GM12878 (cell line): ENCODE measurements at regions not wholly inside any gene's neighbourhood (a gene's known extent, or its start where the extent isn't known, plus 50 kb on each side); places are given as distances from the start of the nearest gene placed in this dataset.

Experiments used
- ATAC-seq: fragments of 200-7000 bp; cut with Tn5 transposase; 3 replicates; pipeline ENCODE4 v1.9.1; 2020; ENCODE audit warnings: mild to moderate bottlenecking, moderate library complexity
- BruUV-seq: library from RNA; stranded (reverse); fragments of 400-500 nt; replicated peaks from 2 replicates; lab custom pipeline; 2021; lab: Mats Ljungman, UMichigan
- CTCF ChIA-PET: fragments of 300-600 bp; sonication (Branson Sonifier 250); formaldehyde crosslinking; extraction: SDS; loops from one replicate; lab custom pipeline; 2021; ENCODE audit warnings: inconsistent platforms; lab: Yijun Ruan, JAX
- POLR2A ChIA-PET: fragments of 350-600 bp; formaldehyde crosslinking; extraction: SDS; loops from one replicate; lab custom pipeline; 2021; ENCODE audit warnings: inconsistent platforms; lab: Charles Lee
- RAD21 ChIA-PET: fragments of 300-600 bp; sonication (Branson Sonifier 250); formaldehyde crosslinking; loops from one replicate; lab custom pipeline; 2023; ENCODE audit warnings: antibody characterized with exemption; ENCODE audit not compliant: unreplicated experiment; lab: Charles Lee
- SMC1A ChIA-PET: fragments of 300-600 bp; sonication (Branson Sonifier 250); formaldehyde crosslinking; loops from one replicate; lab custom pipeline; 2023; ENCODE audit not compliant: unreplicated experiment, uncharacterized antibody; lab: Charles Lee
- DNase-seq: peaks from one replicate; pipeline ENCODE4 v3.0.0-alpha.2; 2011; ENCODE audit warnings: low read depth, low spot score
- FAIRE-seq: peaks from 3 replicates; lab custom pipeline; 2011; peaks lifted over from hg19 to GRCh38; lab: Jason Lieb, UNC
- H2AFZ ChIP-seq: 2 replicates; pipeline ENCODE4 v1.6.0; 2011; ENCODE audit warnings: low read depth, low read length, control low read depth; ENCODE audit not compliant: control insufficient read depth
- H3K27ac ChIP-seq: 2 replicates; pipeline ENCODE4 v1.5.1; 2011; ENCODE audit warnings: control low read depth; ENCODE audit not compliant: control insufficient read depth, insufficient read depth
- H3K27me3 ChIP-seq, 2 experiments: replicated peaks in 1 of 2; 2 replicates each; pipeline versions ENCODE4 v1.6.0 to v1.6.1; 2011; ENCODE audit warnings: low read length in 1 of 2; ENCODE audit not compliant: control insufficient read depth in 2 of 2, insufficient read depth in 2 of 2
- H3K36me3 ChIP-seq, 2 experiments: 2 replicates each; pipeline ENCODE4 v1.5.1; 2011; ENCODE audit warnings: low read length in 1 of 2; ENCODE audit not compliant: control insufficient read depth in 2 of 2, insufficient read depth in 2 of 2
- H3K4me1 ChIP-seq: 2 replicates; pipeline ENCODE4 v1.6.1; 2011; ENCODE audit warnings: mild to moderate bottlenecking, low read length, moderate library complexity, mixed read lengths; ENCODE audit not compliant: control insufficient read depth, insufficient read depth
- H3K4me2 ChIP-seq: 2 replicates; pipeline ENCODE4 v1.6.0; 2011; ENCODE audit warnings: control low read depth; ENCODE audit not compliant: control insufficient read depth, insufficient read depth
- H3K4me3 ChIP-seq: fragments of 200-600 bp; sonication (generic); 2 replicates; pipeline ENCODE4 v1.5.1; 2016
- H3K79me2 ChIP-seq: 2 replicates; pipeline ENCODE4 v1.6.0; 2011; ENCODE audit warnings: low read length; ENCODE audit not compliant: control insufficient read depth, insufficient read depth
- H3K9ac ChIP-seq: 2 replicates; pipeline ENCODE4 v1.8.0; 2011; ENCODE audit warnings: low read length, control low read depth, mixed read lengths; ENCODE audit not compliant: control insufficient read depth, insufficient read depth
- H3K9me3 ChIP-seq: replicated peaks from 3 replicates; pipeline ENCODE4 v1.5.1; 2011; ENCODE audit warnings: mild to moderate bottlenecking, low read length; ENCODE audit not compliant: control insufficient read depth, insufficient read depth
- H4K20me1 ChIP-seq: 2 replicates; pipeline ENCODE4 v1.6.0; 2011; ENCODE audit not compliant: control insufficient read depth, insufficient read depth
- ESRRA ChIP-seq: IDR thresholded peaks from 2 replicates; pipeline ENCODE4 v1.6.1; 2012; ENCODE audit warnings: mild to moderate bottlenecking, low read length, improper control_type of control experiment
- ETV6 ChIP-seq, 2 experiments: fragments of 450-650 bp in 1 of 2; IDR thresholded peaks in 1 of 2; conservative IDR thresholded peaks in 1 of 2; 2 replicates each; pipeline ENCODE4 v1.6.1; 2014; ENCODE audit warnings: antibody characterized with exemption in 1 of 2, borderline replicate concordance in 1 of 2, low read depth in 1 of 2, mild to moderate bottlenecking in 1 of 2, moderate library complexity in 1 of 2
- KDM1A ChIP-seq: fragments of 200-600 bp; sonication (generic); IDR thresholded peaks from 2 replicates; pipeline ENCODE4 v1.6.1; 2016; ENCODE audit warnings: borderline replicate concordance
- NFXL1 ChIP-seq: fragments of 450-650 bp; IDR thresholded peaks from 2 replicates; pipeline ENCODE4 v1.6.1; 2017; ENCODE audit warnings: antibody characterized with exemption, mild to moderate bottlenecking, borderline replicate concordance
- PAX5 ChIP-seq: IDR thresholded peaks from 2 replicates; pipeline ENCODE4 v1.6.1; 2011; ENCODE audit warnings: low read depth, low read length, borderline replicate concordance
- RB1 ChIP-seq: fragments of 450-650 bp; formaldehyde crosslinking; IDR thresholded peaks from 2 replicates; pipeline ENCODE4 v1.6.1; 2017; ENCODE audit warnings: mild to moderate bottlenecking, borderline replicate concordance
- TARDBP ChIP-seq: IDR thresholded peaks from 2 replicates; pipeline ENCODE4 v1.6.1; 2016; ENCODE audit warnings: borderline replicate concordance
- YBX1 ChIP-seq: fragments of 450-650 bp; IDR thresholded peaks from 2 replicates; pipeline ENCODE4 v1.6.1; 2016; ENCODE audit warnings: antibody characterized with exemption
- WGBS: methylation state at CpG from one replicate; pipeline ENCODE4 v1.1.6; 2016; ENCODE audit warnings: low lambda C conversion rate; ENCODE audit not compliant: insufficient replicate concordance, insufficient coverage; ENCODE audit errors: missing lambda C conversion rate; 5-methylcytosine and 5-hydroxymethylcytosine counted together
- in situ Hi-C: fragments of 300-500 bp; cut with MboI; formaldehyde crosslinking; loops from 9 replicates; pipeline ENCODE4 v1.14.3; 2018; ENCODE audit warnings: mixed read lengths
- intact Hi-C: fragments of 100-400 bp; cut with micrococcal nuclease; formaldehyde crosslinking; loops from one replicate; pipeline ENCODE4 v1.14.2; 2022; ENCODE audit not compliant: unreplicated experiment

- Histone ChIP-seq H3K27me3 (no peaks in the 10 kb centered on the region), H3K36me3 (no peaks in the 10 kb centered on the region), H3K4me1 (0 out of 2 replicates have a peak, but pooled peaks cover 2% of the 10 kb centered on the region), H3K4me3 (no peak overlapping the region), H3K27ac (no peak overlapping the region), H3K79me2 (no peaks in the 10 kb centered on the region), H3K9me3 (no peaks in the 10 kb centered on the region), H3K4me2 (no peak overlapping the region), H3K9ac (no peak overlapping the region), H4K20me1 (no peaks in the 10 kb centered on the region), H2AFZ (no peak overlapping the region)
- in situ Hi-C loops (no loop called here), intact Hi-C loops (no loop called here)
- POLR2A ChIA-PET, result interaction anchor here (1.2 to 1.8 kb wide), 3 partner anchors 9 to 54 kb away, joined by 3 to 6 read pairs (median 5); no protein-coding TSS in a partner anchor
- no peak for FAIRE-seq
- ATAC-seq, result no peak
- no TSS peak for BruUV-seq
- no peak for DNase-seq
- RAD21 ChIA-PET, result no interaction called here
- CTCF ChIA-PET, result interaction anchor here (1.1 to 1.2 kb wide), 3 partner anchors 14 to 89 kb away, joined by 3 to 4 read pairs (median 3); no protein-coding TSS in a partner anchor
- no peak for TF ChIP-seq RB1
- TF ChIP-seq NFXL1, result no peak; the same call in 1 of the 2 replicates
- no peak for TF ChIP-seq PAX5
- no peak for TF ChIP-seq KDM1A
- TF ChIP-seq TARDBP, result no peak
- peak in 1 of 2 experiments; percentile 46; a peak in 1 of 4 replicates for TF ChIP-seq ETV6 (conservative IDR thresholded peaks at IDR 0.05 in 1 of 2, IDR thresholded peaks at IDR 0.05 in 1 of 2; ENCODE audit: borderline replicate concordance in 1 of 2, low read depth in 1 of 2)
- no peak for TF ChIP-seq ESRRA
- TF ChIP-seq YBX1, result no peak
- SMC1A ChIA-PET, result interaction anchor here (0.8 to 13.3 kb wide), 8 partner anchors 8 to 119 kb away, joined by 3 to 133 read pairs (median 4); no protein-coding TSS in a partner anchor
- WGBS, result 94% methylated on average over 7 of the region's 7 CpGs
Observed at GRCh38 chr20:53857723-53858236, 212.6 kb downstream of the BCAS1 start.
